Type B pancreatic cell (in vitro differentiated cells): ENCODE measurements at regions not wholly inside any gene's neighbourhood (a gene's known extent, or its start where the extent isn't known, plus 50 kb on each side); places are given as distances from the start of the nearest gene placed in this dataset.
A peak's percentile ranks its signal among the peaks of the same experiment; 100 is the strongest.

Experiments used
- DNase-seq: peaks from one replicate; pipeline ENCODE4 v3.0.0; 2021; ENCODE audit warnings: mixed read lengths; ENCODE audit not compliant: unreplicated experiment; ENCODE audit errors: extremely low spot score
- H3K27ac Mint-ChIP-seq: 2 replicates; pipeline ENCODE4 v1.8.0; 2021; ENCODE audit warnings: mild to moderate bottlenecking, mixed read lengths
- H3K27me3 Mint-ChIP-seq: 2 replicates; pipeline ENCODE4 v1.8.0; 2021; ENCODE audit warnings: mixed read lengths
- H3K36me3 Mint-ChIP-seq: 2 replicates; pipeline ENCODE4 v1.8.0; 2021; ENCODE audit warnings: mixed read lengths
- H3K4me1 Mint-ChIP-seq: one replicate; pipeline ENCODE4 v1.8.0; 2021; ENCODE audit warnings: mixed read lengths; ENCODE audit not compliant: unreplicated experiment
- H3K4me3 Mint-ChIP-seq: 2 replicates; pipeline ENCODE4 v1.8.0; 2021; ENCODE audit warnings: mild to moderate bottlenecking, mixed read lengths
- H3K9me3 Mint-ChIP-seq: 2 replicates; pipeline ENCODE4 v1.8.0; 2021; ENCODE audit warnings: mixed read lengths
- TF ChIP-seq, protein P1 (sequence below): fragments of 200-600 bp; sonication (generic); conservative IDR thresholded peaks from 2 replicates; pipeline ENCODE4 v1.5.0; 2021; ENCODE audit warnings: antibody characterized with exemption, mild to moderate bottlenecking

DNA sequence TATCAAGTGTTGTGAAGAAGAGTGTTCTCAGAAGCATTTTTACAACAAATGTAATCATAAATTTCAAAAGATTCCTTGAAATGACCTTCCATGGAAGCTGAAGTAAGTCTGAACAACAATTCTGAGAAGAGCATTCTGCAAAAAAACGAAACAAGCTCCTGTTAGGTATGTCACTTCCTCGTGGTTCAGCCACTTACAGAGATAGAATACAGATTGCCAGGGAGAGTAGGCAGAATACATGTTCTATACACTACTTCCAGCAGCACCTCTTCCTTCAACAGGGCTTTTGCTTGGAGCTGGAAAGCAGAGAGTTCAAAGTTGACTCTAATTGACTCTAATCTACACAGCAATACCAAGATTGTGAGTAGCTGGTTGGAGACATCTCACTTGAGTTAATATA, 274.5 kb downstream of the ADGRA3 start:
- Mint-ChIP-seq H3K4me3 (no peak overlapping the region), H3K4me1 (no peaks in the 10 kb centered on the region), H3K9me3 (peaks cover 3% of the 10 kb centered on the region), H3K27me3 (no peaks in the 10 kb centered on the region), H3K36me3 (no peaks in the 10 kb centered on the region), H3K27ac (no peak overlapping the region)
- no peak for DNase-seq
- TF ChIP-seq, protein P1, sequence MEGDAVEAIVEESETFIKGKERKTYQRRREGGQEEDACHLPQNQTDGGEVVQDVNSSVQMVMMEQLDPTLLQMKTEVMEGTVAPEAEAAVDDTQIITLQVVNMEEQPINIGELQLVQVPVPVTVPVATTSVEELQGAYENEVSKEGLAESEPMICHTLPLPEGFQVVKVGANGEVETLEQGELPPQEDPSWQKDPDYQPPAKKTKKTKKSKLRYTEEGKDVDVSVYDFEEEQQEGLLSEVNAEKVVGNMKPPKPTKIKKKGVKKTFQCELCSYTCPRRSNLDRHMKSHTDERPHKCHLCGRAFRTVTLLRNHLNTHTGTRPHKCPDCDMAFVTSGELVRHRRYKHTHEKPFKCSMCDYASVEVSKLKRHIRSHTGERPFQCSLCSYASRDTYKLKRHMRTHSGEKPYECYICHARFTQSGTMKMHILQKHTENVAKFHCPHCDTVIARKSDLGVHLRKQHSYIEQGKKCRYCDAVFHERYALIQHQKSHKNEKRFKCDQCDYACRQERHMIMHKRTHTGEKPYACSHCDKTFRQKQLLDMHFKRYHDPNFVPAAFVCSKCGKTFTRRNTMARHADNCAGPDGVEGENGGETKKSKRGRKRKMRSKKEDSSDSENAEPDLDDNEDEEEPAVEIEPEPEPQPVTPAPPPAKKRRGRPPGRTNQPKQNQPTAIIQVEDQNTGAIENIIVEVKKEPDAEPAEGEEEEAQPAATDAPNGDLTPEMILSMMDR = no peak

DNA sequence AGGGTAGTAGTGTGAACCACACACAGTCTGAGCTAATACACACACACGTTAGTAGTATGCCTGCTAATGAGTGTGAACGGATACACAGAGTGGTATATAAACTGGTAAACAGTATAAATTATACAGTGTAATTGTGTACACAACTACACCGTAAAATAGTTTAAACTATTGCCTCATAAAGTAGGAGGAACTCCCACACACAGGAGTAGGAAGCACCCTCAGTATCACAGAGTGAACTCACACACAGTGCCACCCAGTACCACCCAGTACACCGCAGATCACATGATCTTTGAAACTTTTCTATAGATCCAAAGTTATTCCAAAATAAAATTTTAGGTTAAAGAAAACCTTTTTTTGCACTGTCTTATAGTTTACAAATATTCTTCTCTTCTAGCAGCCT, 275.1 kb downstream of the ADGRA3 start:
- Mint-ChIP-seq H3K4me1 (no peaks in the 10 kb centered on the region), H3K4me3 (no peak overlapping the region), H3K27me3 (no peaks in the 10 kb centered on the region), H3K36me3 (no peaks in the 10 kb centered on the region), H3K27ac (no peak overlapping the region), H3K9me3 (peaks cover 3% of the 10 kb centered on the region)
- TF ChIP-seq, protein P1 = no peak
- no peak for DNase-seq

DNA sequence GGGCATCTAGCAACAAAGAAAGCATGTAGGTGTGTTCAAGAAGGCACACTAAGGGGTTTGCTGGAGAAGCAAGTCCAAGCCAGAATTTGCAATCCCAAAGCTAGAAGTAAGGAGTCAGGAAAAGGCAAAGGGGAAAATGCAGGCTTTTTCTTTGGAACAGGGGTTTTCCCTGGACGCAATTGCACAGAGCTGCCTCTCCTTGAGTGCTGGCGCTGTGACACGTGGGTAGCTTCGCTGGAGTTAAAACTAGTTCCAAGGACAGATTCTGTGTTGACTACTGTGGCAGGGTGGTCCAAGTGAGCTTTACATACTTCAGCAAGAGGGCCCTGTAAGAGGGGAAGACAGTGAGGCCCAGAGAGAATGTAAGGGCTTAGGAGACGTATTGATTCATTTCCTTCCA, 277.1 kb downstream of the ADGRA3 start:
- Mint-ChIP-seq H3K36me3 (no peaks in the 10 kb centered on the region), H3K9me3 (peaks cover 3% of the 10 kb centered on the region), H3K4me3 (no peak overlapping the region), H3K27ac (no peak overlapping the region), H3K27me3 (no peaks in the 10 kb centered on the region), H3K4me1 (no peaks in the 10 kb centered on the region)
- TF ChIP-seq, protein P1 = peak; percentile 55
- DNase-seq = no peak

DNA sequence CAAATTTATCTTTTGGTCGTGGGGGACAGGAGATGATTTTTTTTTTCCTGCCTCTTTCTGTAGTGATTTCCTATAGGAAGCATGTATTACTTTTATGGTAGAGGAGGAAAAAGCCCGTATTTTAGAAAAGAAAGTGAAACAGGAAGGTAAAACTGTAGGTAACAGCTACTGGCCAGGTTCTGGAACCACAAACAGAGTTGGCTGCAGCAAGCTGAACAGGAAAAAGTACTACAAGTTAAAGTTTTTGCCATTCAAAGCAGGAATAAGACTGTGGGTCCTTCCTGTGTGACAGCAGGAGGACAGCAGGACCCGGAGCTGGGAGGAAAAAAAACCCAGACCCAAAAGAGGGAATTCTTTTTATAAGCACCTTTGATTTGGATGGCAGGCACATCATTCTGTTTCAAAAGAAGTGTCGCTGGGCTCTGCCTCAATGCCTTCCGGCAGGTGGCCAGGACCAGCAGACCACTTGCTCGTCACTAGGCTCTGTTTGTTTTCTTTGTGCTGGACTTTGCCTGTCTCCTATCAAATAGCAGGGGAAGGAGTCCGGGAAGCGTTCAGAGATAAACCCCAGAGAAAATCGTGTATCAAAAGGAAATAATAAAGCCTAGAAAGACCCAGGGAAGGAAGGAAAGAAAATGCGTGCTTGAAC, 277.9 kb downstream of the ADGRA3 start:
- Mint-ChIP-seq H3K4me3 (no peak overlapping the region), H3K27me3 (no peaks in the 10 kb centered on the region), H3K4me1 (no peaks in the 10 kb centered on the region), H3K36me3 (no peaks in the 10 kb centered on the region), H3K27ac (no peak overlapping the region), H3K9me3 (peaks cover 3% of the 10 kb centered on the region)
- TF ChIP-seq, protein P1 = no peak
- DNase-seq = no peak

DNA sequence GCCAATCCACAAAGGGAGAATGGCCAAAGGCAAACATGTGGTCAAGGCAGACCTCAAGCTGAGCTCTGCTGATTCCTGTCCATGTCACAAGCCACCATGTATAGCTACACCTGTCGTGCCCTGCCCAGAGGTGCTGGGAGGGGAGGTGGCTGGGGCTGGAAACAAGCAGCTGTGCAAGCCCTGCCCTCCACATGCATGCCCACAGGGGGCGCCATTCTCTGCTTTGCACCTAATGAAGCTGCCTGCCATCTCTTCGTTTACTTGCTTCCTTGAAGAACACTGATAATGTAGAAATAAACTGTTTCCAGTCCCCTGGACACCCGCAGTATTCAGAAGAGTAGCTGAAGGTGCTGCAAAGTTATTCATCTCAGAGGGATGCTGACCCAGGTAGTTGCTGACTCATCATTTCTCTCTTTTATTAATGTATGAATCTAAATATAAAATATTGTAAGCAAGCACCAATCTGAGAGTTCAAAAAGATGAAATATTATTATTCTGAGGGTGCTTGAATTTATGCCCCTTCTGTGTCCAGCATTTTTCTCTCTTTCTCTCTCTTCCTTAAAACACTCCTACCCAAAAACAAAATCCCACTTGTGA, 278.6 kb downstream of the ADGRA3 start:
- Mint-ChIP-seq H3K36me3 (no peaks in the 10 kb centered on the region), H3K4me3 (no peak overlapping the region), H3K27ac (no peak overlapping the region), H3K9me3 (peaks cover 3% of the 10 kb centered on the region), H3K4me1 (no peaks in the 10 kb centered on the region), H3K27me3 (no peaks in the 10 kb centered on the region)
- TF ChIP-seq, protein P1 = peak; percentile 70
- DNase-seq = no peak
